ENCODE measurements at regions not wholly inside any gene's neighbourhood (a gene's known extent, or its start where the extent isn't known, plus 50 kb on each side); places are given as distances from the start of the nearest gene placed in this dataset.

DNA sequence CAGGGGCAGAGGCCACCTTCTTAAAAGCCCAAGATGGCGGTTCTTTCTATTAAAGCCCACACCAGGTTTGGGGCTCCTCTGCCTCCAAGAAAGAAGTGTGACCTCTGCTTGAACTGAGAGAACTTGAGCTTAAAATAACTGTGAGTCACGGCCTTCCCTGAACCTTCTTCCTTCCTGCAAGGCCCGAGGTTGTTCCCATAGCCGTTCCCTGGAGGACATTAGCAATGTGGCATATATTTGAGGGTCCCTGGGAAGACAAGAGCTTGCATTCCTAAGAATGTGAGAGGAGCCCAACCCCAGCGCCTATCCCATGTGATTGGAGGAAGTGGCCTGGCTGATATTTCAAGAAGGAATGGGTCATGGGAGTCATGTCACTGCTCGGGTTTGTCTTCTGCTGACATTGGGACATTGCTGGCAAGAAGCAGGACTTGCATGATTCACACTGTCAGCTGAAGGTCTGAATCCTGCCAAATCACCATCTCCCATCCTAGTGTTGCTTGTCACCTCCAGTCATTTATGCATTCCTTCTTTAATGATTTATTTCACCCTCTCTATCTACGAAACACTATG, 168.1 kb downstream of the TRIB2 start:
- CTCF ChIA-PET (ENCODE audit: low intra/inter-chr PET ratio, low total read pairs), result no interaction called here
- BruUV-seq (replicated peaks), result no TSS peak
- H3K27ac ChIP-seq (ENCODE audit: extremely low read length, insufficient read depth, low read length), result no peak overlapping the region
- no peak overlapping the region for H3K4me3 ChIP-seq (replicated peaks in 1 of 3; ENCODE audit: insufficient read depth in 1 of 3, low read depth in 2 of 3, low read length in 3 of 3)
- DNase-seq (ENCODE audit: low spot score) (no peak), FAIRE-seq (no peak), ATAC-seq (no peak)
- no peak overlapping the region for H2AFZ ChIP-seq (ENCODE audit: low read length)
- H3K9me3 ChIP-seq (ENCODE audit: low read length), result peaks cover 17% of the 10 kb centered on the region
- intact Hi-C loops (cut with micrococcal nuclease; ENCODE audit: unreplicated experiment) (no loop called here), in situ Hi-C loops (cut with HindIII; ENCODE audit: extremely low pct_ligation_motif_present, low pct_unique_long_range_greater_than_20kb) (no loop called here)
- TF ChIP-seq, protein P1, sequence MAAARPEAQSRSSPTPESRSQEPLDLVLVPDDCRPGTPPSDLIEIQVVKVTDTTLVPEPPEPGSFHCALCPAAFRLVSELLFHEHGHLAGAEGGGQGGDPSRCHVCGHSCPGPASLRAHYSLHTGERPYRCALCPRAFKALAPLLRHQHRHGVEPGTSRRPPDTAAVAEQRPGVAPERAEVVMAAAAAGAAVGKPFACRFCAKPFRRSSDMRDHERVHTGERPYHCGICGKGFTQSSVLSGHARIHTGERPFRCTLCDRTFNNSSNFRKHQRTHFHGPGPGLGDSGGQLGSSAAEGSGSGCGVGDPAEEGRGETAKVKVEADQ (CRISPR knock-in tag; IDR thresholded peaks at IDR 0.05; ENCODE audit: borderline replicate concordance), result no peak
- no peak for TF ChIP-seq ZNF234 (CRISPR knock-in tag; conservative IDR thresholded peaks at IDR 0.05)
- no peak for TF ChIP-seq BRCA1 (CRISPR knock-in tag; IDR thresholded peaks at IDR 0.05)
- TF ChIP-seq ZNF629 (CRISPR knock-in tag; conservative IDR thresholded peaks at IDR 0.05), result no peak
- no peak for TF ChIP-seq ZNF317 (CRISPR knock-in tag; IDR thresholded peaks at IDR 0.05)
- TF ChIP-seq, protein P2, sequence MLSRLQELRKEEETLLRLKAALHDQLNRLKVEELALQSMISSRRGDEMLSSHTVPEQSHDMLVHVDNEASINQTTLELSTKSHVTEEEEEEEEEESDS (CRISPR knock-in tag; IDR thresholded peaks at IDR 0.05; ENCODE audit: borderline replicate concordance), result no peak
- TF ChIP-seq SALL1 (CRISPR knock-in tag; IDR thresholded peaks at IDR 0.05), result no peak
- no peak for TF ChIP-seq RAD21 (CRISPR knock-in tag; IDR thresholded peaks at IDR 0.05)
- no peak for TF ChIP-seq ZMYM2 (CRISPR knock-in tag; IDR thresholded peaks at IDR 0.05)
- TF ChIP-seq SMAD1 (CRISPR knock-in tag; IDR thresholded peaks at IDR 0.05; ENCODE audit: borderline replicate concordance, low read depth), result no peak
- no peak for TF ChIP-seq ZNF644 (CRISPR knock-in tag; IDR thresholded peaks at IDR 0.05; ENCODE audit: low read depth)
- TF ChIP-seq ZNF567 (CRISPR knock-in tag; IDR thresholded peaks at IDR 0.05; ENCODE audit: borderline replicate concordance), result no peak
- POLR2A ChIA-PET, result no interaction called here
- H3K4me2 ChIP-seq (ENCODE audit: low read depth, low read length), result no peak overlapping the region
- WGBS (ENCODE audit: low lambda C conversion rate), result 4% methylated on average over 7 of the region's 7 CpGs
- H3K79me2 ChIP-seq (ENCODE audit: insufficient read depth, low read length), result no peaks in the 10 kb centered on the region
- no peak overlapping the region for H3K9ac ChIP-seq (ENCODE audit: insufficient read depth, low read depth, low read length)
- H3K27me3 ChIP-seq (ENCODE audit: control insufficient read depth in 1 of 2, insufficient read depth in 2 of 2, low read length in 2 of 2), result no peaks in the 10 kb centered on the region
- no peaks in the 10 kb centered on the region for H3K4me1 ChIP-seq (ENCODE audit: insufficient read depth, low read length)
- H3K36me3 ChIP-seq (replicated peaks in 1 of 2; ENCODE audit: control insufficient read depth in 1 of 2, insufficient read depth in 2 of 2, low read length in 2 of 2), result no peaks in the 10 kb centered on the region
- no peaks in the 10 kb centered on the region for H4K20me1 ChIP-seq (ENCODE audit: insufficient read depth, low read length)

Data from HepG2 (cell line).